CD4-positive, alpha-beta T cell treated with Interleukin-15 for 4 hours (primary cell): ENCODE measurements at regions not wholly inside any gene's neighbourhood (a gene's known extent, or its start where the extent isn't known, plus 50 kb on each side); places are given as distances from the start of the nearest gene placed in this dataset.

ENCODE experiments used
- DNase-seq: peaks from one replicate; pipeline ENCODE4 v3.0.0-alpha.2; 2020; ENCODE audit warnings: low spot score

DNA sequence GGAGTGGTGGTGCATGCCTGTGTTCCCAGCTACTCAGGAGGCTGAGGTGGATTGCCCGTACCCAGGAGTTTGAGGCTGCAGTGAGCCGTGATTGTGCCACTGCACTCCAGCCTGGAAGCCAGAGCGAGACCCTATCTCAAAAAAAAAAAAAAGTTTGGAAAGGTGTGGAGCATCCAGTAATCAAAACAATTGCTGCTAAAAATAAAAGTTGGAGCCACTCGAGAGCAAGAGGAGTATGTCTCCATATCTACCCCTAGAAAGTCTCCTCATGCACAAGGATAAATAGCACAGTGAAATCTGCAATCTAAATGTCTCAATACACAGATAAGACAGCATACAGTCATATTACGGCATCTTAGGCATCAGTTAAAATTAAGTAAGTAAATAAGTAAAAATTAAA lies 81.5 kb upstream of the NEBL start:
- no peak for DNase-seq

DNA sequence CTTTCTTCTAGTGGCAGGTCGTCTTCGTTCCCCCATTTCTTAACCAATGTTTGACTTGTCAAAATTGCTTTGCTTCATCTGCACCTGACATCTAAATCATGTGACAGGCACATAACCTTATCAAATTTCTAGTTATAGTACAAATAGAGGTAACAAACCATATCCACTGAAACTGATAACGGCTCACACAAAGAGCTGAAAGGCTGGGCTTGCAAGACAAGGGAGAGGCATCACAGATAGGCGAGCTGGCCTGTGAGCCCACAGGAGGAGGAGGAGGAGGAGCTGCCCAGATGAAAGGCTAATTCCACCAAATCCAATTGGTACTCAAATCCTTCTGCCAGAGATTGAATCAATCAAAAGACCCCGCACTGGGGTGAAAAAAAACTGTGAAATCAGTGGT lies 80.2 kb upstream of the NEBL start:
- no peak for DNase-seq

DNA sequence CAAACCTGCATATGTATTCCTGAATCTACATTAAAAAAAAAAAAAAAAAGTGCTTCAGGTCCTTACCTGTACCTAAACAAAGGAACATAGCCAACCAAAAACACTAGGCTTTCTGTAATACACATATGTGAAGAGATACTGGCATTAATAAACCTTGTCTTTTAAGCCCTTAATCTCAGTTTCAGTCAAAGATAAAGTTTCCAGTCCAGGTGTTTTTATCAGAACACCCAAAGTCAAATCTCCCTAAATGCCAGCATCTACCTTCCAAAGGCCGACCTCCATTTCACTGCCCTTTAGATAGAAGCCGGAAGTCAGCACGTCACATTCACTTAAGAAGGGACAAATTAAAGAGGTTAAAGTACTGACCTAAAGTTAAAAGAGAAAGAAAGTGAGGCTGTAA lies 79.8 kb upstream of the NEBL start:
- no peak for DNase-seq

DNA sequence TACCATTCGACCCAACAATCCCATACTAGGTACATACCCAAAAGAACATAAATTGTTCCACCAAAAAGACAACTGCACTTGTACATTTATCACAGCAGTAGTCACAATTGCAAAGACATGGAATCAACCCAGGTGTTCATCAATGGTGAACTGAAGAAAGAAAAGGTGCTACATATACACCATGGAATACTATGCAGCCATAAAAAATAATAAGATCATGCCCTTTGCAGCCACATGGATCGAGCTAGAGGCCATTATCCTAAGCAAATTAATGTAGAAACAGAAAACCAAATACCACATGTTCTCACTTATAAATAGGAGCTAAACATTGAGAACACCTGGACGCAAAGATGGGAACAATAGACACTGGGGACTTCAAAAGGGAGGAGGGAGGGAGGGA lies 79.3 kb upstream of the NEBL start:
- DNase-seq, result no peak

DNA sequence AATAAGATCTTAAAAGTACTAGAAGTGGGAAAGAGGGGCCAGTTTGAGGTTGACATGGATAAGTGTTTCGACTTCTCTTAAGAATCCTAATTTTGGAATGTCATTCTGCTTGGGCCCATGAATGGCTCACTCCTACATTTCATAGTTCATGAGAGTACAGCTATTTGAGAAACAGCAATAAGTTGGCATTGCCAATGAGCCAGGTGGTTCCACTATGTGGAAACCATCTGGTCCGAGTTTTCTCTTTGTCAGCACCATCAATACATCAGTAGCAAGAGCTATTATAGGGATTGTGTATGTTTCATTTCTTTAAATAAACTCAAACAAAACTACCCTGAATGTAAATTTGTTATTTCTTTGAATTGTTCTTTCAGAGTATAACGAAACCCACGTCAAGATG lies 78.1 kb upstream of the NEBL start:
- no peak for DNase-seq

DNA sequence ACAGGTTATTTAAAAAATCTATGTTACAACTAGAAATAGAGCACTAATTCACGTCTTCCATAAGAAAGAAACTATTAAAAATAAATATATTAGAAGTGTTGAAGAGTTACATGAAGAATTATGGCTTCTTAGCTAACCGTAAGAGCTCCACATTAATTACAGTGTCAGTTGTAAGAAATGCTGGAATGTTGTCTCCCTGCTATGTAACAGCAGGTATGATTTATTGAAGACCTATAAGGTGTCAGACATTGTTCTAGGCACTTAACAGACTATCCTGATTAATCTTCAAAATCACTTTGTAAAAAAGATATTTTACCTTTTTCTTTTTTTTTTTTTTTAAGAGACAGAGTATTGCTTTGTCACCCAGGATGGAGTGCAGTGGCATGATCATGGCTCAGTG lies 75.8 kb upstream of the NEBL start:
- DNase-seq, result no peak

DNA sequence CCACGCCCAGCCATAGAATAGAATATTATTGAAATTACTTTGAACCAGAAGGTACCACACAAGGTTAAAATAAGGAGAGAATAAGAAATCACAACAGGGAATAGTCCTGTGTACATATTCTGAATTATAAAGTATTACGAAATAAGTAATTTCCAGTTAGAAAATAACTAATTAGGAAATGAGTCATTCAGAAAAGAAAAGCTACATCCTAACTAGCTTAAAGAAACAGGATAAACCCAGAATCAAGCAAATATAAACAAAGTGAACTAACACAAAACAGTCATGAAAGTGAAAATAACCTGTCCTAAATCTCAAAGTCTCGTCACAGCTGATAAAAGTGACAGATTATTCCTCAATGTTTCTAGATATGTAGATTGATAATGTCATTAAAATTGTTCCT lies 74.8 kb upstream of the NEBL start:
- no peak for DNase-seq

DNA sequence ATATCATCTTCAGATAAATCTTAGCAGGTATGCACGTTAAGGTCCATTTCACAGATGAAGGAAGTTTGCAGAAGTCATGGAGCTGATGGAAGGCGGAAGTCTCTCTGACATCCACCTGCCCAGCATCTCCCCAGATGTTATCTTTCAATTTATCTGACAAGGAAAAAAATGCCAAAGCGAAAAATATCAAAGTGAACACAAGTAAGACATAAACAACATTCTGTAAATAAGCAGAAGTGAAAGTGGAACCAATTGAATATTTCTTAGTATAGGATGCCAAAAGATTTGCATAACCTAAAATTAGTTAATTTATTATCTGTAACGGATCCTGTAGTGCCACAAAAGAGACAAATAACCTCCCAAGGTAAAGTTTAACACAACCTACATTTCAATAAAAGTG lies 73.6 kb upstream of the NEBL start:
- no peak for DNase-seq

DNA sequence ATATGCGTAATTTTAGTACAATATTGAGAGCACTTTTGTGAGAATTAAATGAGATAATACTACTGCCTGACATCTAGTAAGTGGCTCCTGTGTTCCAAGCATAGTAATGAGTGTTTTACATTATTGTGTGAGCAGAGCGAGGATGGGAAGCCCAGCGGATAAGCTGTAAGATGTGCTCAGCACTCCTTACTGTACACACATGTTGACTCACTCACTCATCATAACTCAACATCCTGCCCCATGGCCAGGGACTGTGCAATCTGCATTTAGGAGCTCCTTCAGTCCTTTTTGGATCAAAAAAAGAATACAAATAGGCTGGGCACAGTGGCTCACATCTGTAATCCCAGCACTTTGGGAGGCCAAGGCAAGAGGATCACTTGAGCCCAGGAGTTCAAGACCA lies 72.9 kb upstream of the NEBL start:
- DNase-seq, result no peak

DNA sequence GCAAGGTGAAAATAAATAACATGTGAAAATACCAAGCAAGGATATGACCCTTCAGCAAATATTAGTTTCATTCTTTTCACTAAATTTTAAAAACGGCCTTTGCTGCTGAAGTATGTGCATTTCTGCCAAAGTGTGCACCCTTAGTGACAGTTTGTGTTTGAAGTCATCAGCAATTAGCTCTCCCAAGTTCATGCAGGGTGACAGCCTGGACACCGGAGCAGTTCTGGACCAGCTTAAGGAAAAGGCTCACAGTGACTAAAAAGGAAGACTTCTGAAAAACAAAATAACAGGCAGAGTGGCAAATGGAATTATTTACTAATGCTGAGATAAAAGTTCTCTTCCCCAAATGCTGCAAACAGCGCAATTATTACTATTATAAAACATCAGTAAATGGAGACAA lies 69.3 kb upstream of the NEBL start:
- no peak for DNase-seq

DNA sequence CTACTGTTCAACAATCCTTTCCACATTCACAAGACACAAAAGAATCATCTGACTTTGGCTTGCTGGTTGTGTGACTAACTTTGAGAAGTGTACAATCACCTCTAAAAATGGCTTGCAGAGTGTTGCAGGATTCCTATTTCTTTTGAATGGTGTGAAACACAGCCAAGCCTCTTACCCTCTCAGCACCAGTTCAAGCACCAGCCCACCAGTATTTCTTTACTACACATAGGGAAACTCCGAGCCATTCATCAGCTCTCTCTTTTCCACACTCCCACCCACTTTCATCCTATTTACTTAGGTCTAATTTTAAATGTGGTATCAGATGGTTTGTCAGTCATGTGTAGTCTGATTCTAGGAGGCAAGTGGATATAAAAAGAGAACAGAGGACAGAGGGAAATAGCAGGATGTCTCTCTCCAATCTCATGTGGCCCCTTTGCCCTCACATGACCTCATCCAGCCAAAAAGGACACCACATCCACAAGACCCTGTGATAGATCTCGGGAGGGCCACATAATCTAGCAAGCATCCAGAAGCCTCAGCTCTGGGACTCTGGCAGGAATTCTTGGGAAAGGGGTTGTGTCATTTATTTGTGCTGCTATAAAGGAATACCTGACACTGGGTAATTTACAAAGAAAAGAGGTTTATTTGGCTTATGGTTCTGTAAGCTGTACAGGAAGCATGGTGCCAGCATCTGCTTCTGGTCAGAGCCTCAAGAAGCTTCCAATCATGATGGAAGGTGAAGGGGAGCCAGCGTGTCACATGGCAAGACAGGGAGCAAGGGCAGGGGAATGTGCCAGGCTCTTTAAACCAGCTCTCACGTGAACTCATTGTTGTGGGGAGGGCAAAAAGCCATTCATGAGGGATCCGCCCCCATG lies 66.8 kb upstream of the NEBL start:
- DNase-seq, result no peak

DNA sequence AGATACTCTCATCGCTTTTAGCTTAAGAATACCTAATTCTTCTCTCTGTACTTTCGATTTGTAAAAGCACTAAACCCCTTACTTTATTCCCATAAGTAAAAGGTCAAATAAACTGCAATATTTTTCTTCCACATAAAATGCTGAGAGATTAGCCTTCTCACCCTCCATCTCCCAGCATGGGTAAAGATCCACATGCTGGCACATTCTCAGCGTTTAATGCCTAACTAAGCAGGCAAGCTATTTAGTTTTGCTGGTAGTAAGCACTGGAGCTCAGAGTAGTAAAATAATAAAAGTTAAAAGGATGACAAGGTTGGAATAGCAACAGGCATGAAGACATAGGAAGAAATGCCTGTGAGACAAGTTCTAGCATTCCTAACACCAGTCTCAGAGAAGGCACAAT lies 65.9 kb upstream of the NEBL start:
- no peak for DNase-seq

DNA sequence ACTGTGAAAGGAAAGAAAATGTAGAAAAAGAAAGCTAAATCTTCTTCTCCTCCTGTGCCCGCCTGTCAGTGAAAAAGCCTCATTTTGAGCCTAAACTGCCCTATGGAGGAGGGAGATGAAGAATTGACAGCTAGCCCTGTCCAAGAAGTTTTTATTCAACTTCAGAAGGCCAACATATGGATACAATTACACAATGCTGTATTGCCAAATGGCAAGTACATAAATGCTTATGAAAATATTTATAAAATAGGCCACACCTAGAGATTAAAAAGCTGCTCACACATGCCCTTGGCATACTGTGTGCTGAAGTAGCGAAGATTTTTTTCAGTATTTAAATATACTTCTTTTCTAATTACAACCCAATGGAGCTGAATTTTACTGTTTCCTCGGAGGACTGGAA lies 65.1 kb upstream of the NEBL start:
- DNase-seq, result no peak

DNA sequence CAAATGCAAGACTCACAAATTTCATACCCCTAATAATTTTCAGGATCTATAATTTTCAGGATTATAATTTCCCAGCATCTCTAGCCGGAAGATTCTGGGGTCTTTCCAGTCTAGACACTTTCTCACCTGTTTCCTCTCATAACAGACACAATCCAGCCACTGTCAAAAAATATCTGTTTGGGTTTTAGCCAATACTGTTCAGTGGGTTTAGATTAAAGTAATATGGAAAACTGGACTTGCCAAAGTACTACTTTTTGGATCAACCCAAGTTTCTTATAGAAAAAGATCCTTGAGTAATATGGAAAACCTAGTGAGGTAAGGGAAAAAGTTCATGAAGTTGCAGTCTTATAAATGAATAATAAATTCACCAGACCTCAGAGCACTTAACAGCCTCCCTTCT lies 62.1 kb upstream of the NEBL start:
- DNase-seq, result no peak

DNA sequence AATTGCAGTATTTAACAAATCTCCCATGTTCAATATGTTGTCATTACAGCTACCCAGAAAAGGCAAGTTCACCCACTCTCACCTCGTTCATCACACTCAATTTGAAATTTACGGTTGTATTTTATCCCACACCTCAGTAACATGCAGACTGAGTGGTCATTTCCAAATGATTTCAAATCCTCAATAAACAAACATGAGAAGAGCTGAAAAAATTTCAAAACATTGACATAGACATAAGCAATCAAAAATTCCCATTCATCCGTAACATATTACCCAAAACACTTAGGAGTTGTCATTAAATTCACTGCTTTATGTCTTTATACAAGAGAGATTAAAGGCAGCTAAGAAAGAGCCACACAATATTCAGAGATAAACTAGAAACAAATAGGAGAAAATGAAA lies 61.7 kb upstream of the NEBL start:
- DNase-seq, result no peak

DNA sequence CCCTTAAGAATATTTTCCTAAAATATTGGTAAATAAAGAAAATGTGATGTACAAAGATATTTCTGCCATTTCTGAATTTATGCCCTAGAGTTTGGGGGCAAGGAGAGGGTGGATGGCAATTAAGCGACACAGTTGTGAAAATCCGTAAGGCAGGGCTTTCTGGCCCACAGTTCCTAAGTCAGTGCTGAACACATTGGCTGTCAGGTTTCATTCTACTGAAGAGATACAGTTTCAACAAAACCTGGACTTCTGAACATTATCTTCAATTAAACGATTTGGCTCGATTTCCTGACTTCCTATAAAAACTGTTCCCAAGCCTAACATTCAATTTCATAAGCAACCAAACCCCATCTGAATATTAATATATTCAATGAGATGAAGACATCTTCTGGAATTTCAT lies 61.1 kb upstream of the NEBL start:
- no peak for DNase-seq

DNA sequence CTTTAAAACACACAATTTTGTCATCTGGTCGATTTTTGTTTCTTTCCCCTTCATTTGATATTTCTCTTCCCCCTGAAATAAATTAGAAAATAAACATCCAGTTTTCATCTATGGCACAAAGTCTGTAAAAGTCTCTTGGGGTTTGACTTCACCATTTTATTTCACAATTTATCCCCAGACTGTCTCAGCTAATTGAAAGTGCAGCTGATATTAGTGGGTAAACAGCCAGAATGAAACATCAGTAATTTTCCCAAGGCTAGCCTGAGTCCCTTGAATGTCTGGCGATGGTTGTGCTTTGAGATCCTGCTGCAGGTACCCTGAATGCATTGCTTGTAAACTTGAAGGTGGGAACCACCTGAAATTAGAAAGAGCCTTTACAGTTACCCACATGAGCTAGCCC lies 60.6 kb upstream of the NEBL start:
- no peak for DNase-seq

DNA sequence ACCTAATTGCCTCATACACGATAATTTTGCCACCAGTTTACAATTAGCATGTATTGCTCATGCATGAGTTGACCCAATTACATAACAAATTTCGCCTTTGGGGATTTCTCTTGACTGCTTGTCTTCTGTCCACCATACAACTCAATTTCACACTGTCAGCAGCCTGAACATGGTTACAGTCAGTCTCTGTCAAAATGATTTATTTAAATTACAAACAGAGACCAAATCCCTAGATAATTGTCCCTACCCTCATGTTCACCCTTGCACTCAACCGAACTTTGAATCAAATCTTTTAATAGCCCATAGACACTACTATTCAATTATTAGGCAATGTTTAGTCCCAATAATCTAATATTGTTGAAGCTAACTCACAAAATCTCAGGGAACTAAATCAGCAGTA lies 59.7 kb upstream of the NEBL start:
- DNase-seq, result no peak

DNA sequence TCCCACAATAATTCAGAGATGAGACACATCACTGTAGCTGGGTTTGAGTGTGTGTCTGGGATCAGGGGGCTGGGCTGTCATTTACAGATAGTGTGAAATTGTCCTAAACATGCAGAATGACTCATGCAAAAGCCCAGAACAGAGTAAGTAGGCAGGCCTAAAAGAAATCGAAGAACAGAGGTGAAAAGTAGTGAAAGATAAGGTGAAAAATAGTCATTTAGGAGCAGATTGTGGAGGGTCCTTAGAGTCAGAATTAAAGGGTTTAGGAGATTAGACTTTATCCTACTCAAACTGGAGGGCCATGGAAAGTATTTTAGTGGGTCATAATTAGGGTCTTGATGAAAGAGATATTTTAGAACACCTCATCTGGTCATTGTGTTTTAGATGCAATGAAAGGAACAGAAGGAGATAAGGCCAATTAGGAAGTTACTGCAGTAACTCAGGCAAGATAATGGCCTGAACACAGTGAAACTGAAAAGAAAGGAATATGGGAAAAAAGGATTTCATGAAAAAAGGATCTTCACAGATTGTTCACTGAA lies 58.3 kb upstream of the NEBL start:
- DNase-seq, result no peak

DNA sequence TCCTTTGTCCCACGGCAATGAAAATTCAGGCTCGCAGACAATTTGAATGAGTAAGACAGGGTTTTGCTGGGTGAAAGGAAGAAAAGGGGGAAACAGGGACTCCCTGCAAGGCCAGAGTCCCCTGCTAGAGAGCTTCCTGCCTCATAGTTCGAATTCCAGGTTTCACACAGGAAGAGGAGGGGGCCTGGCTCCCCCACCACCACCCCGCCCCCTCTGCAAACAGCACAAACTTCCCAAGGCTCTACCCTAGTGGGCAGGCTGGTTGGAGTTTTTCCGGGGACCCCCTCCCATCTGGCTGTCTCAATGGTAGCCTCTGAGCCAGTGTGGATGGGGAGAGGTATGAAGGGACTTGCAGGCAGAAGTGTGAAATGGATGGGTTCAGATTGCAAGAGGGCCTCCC lies 57.4 kb upstream of the NEBL start:
- DNase-seq, result no peak

DNA sequence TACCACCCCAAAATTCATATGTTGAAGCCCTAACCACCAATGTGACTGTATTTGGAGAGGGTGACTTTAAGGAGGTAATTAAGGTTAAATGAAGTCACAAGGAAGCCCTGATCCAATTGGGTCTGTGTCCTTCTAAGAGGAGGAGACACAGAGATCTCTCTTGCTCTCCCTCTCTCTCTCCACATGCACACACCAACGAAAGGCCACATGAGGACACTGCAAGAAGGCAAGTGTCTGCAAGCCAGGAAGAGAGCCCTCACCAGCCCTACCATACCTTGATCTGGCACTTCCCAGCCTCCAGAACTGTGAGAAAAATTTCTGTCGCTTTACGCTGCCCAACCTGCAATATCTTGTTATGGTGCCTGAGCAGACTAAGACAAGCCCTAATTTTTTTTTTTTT lies 56.0 kb upstream of the NEBL start:
- no peak for DNase-seq

DNA sequence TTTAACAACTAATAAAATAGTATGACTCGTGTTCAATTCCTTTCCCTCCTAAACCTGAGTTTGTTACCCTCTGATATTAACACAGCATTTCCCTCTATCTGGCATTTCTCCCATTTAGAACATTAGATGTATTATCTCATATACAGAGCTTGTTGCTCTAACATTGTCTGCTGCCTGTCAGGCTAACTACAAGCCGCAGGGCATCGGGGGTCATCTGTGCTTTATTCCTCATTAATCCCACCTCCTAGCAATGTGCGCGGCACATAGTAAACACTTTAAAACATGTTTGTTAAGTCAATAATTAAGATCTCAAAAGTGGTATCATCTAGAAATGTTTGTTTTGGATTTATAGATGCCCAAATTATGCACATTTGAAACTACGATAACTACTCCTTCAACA lies 52.9 kb upstream of the NEBL start:
- no peak for DNase-seq

DNA sequence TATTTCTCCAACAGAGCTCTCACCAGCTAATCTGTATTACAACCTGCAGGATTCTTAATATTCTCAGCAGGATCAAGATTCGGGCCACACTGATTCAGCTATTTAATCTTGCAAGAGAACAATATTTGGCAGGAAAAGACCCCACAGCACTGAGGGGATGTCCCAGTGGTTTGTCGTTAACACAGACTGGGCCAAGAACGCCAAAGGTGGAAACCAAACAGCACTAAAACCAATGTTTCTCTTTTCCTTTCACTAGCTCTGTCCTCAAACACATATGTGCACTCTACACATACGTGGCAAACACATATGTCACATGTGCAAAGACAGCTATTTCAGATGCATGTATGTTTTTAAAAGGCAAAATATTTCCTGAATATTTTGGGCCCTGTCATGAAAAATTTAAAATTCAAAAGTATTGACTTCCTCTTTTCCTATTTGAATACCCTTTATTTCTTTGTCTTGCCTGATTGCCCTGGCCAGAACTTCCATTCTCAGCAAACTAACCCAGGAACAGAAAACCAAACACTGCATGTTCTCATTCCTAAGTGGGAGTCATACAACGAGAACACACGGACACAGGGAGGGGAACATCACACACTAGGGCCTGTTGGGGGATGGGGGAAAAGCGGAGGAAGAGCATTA lies 51.7 kb upstream of the NEBL start:
- DNase-seq, result no peak
